CD4-positive, alpha-beta T cell (primary cell): ENCODE measurements at regions not wholly inside any gene's neighbourhood (a gene's known extent, or its start where the extent isn't known, plus 50 kb on each side); places are given as distances from the start of the nearest gene placed in this dataset.
"Not testable (repeated sequence)": the region's sequence is repeated elsewhere in the genome, so short reads cannot be mapped to it uniquely, and the experiment has no call there.

Experiments used
- ATAC-seq: fragments of 200-7000 bp; cut with Tn5 transposase; one replicate; pipeline ENCODE4 v1.10.0; 2022; ENCODE audit warnings: mild to moderate bottlenecking; ENCODE audit not compliant: poor library complexity
- CTCF ChIA-PET: fragments of 350-600 bp; sonication (Branson Sonifier 250); formaldehyde crosslinking; loops from one replicate; lab custom pipeline; 2021; ENCODE audit warnings: antibody characterized with exemption, inconsistent platforms; lab: Charles Lee
- POLR2A ChIA-PET: fragments of 350-600 bp; sonication (Branson Sonifier 250); formaldehyde crosslinking; loops from one replicate; lab custom pipeline; 2021; ENCODE audit warnings: antibody characterized with exemption, inconsistent platforms; lab: Charles Lee
- DNase-seq, 14 experiments: peaks; one replicate each; pipeline ENCODE4 v3.0.0-alpha.2; 2013 to 2020; ENCODE audit warnings: mixed read lengths in 2 of 14
- H3K27ac ChIP-seq, 2 donors: one replicate each; pipeline versions ENCODE4 v1.5.1 to v1.7.0; 2013; ENCODE audit warnings: low read length in 2 of 2, low read depth in 1 of 2, mild to moderate bottlenecking in 1 of 2
- H3K27me3 ChIP-seq, 2 experiments: 1 replicate in 1 of 2; 2 replicates in 1 of 2; pipeline versions ENCODE4 v1.6.1 to v1.7.0; 2013; ENCODE audit warnings: low read length in 2 of 2, control low read depth in 1 of 2, mild to moderate bottlenecking in 1 of 2, moderate library complexity in 1 of 2; ENCODE audit not compliant: insufficient read depth in 2 of 2, control insufficient read depth in 1 of 2
- H3K36me3 ChIP-seq: one replicate; pipeline ENCODE4 v1.6.1; 2013; ENCODE audit warnings: low read length, control low read depth; ENCODE audit not compliant: insufficient read depth
- H3K4me1 ChIP-seq: one replicate; pipeline ENCODE4 v1.6.1; 2013; ENCODE audit warnings: low read length, control low read depth; ENCODE audit not compliant: insufficient read depth
- H3K4me3 ChIP-seq: one replicate; pipeline ENCODE4 v1.5.1; 2013; ENCODE audit warnings: mild to moderate bottlenecking, low read length, moderate library complexity
- H3K9me3 ChIP-seq, 2 experiments: 1 replicate in 1 of 2; 2 replicates in 1 of 2; pipeline versions ENCODE4 v1.6.1 to v1.7.0; 2013; ENCODE audit warnings: low read length in 2 of 2, mild to moderate bottlenecking in 2 of 2, control low read depth in 1 of 2, moderate library complexity in 1 of 2; ENCODE audit not compliant: control insufficient read depth in 1 of 2, insufficient read depth in 1 of 2
- H3K27ac Mint-ChIP-seq: one replicate; pipeline ENCODE4 v1.8.0; 2020; ENCODE audit warnings: mixed read lengths
- H3K27me3 Mint-ChIP-seq: one replicate; pipeline ENCODE4 v1.8.0; 2021; ENCODE audit warnings: mixed read lengths
- H3K36me3 Mint-ChIP-seq: one replicate; pipeline ENCODE4 v1.8.0; 2021; ENCODE audit warnings: low read depth, mixed read lengths
- H3K4me1 Mint-ChIP-seq: one replicate; pipeline ENCODE4 v1.8.0; 2021; ENCODE audit warnings: low read depth, mixed read lengths
- H3K4me3 Mint-ChIP-seq: one replicate; pipeline ENCODE4 v1.8.0; 2020; ENCODE audit warnings: mild to moderate bottlenecking, mixed read lengths
- H3K9me3 Mint-ChIP-seq: one replicate; pipeline ENCODE4 v1.8.0; 2020; ENCODE audit warnings: mixed read lengths
- intact Hi-C, 2 experiments: fragments of 100-400 bp; cut with DNase I in 1 of 2; cut with micrococcal nuclease in 1 of 2; formaldehyde crosslinking; loops; one replicate each; pipeline versions ENCODE4 v1.15.1 to v1.9.0; 2023 to 2025; cut with DNase I, micrococcal nuclease
- TF ChIP-seq, protein P1 (sequence below): fragments of 200-600 bp; IDR thresholded peaks from one replicate; pipeline ENCODE4 v1.8.0; 2022; ENCODE audit warnings: antibody characterized with exemption, mild to moderate bottlenecking

DNA sequence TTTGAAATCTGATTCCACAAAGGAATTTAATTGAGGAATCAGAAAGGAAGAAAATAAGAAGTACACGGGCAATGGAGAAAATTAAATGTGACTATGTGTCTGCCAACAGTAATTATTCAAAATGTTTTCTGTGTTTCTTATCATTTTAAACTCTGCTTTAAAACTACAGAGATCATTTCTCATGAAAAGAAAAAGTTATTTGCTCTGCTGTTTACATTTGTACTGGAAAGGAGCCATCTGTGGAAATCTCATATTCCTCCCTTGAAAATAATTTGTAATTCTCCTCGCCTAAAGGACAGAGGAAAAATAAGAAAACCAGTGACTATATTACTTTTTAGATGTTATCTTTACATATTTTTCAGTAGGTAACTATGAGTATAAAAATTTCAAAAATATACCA lies 181.9 kb upstream of the MEIS1 start:
- DNase-seq = no peak
- Histone ChIP-seq H3K4me1 (no peaks in the 10 kb centered on the region), H3K27me3 (no peaks in the 10 kb centered on the region), H3K36me3 (no peaks in the 10 kb centered on the region), H3K27ac (no peak overlapping the region), H3K9me3 (no peaks in the 10 kb centered on the region), H3K4me3 (no peak overlapping the region)
- Mint-ChIP-seq H3K4me3 (no peak overlapping the region), H3K4me1 (no peaks in the 10 kb centered on the region), H3K36me3 (no peaks in the 10 kb centered on the region), H3K27ac (no peak overlapping the region), H3K27me3 (no peaks in the 10 kb centered on the region), H3K9me3 (no peaks in the 10 kb centered on the region)
- intact Hi-C loops = no loop called here
- POLR2A ChIA-PET = no interaction called here
- TF ChIP-seq, protein P1, sequence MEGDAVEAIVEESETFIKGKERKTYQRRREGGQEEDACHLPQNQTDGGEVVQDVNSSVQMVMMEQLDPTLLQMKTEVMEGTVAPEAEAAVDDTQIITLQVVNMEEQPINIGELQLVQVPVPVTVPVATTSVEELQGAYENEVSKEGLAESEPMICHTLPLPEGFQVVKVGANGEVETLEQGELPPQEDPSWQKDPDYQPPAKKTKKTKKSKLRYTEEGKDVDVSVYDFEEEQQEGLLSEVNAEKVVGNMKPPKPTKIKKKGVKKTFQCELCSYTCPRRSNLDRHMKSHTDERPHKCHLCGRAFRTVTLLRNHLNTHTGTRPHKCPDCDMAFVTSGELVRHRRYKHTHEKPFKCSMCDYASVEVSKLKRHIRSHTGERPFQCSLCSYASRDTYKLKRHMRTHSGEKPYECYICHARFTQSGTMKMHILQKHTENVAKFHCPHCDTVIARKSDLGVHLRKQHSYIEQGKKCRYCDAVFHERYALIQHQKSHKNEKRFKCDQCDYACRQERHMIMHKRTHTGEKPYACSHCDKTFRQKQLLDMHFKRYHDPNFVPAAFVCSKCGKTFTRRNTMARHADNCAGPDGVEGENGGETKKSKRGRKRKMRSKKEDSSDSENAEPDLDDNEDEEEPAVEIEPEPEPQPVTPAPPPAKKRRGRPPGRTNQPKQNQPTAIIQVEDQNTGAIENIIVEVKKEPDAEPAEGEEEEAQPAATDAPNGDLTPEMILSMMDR = no peak
- no peak for ATAC-seq
- CTCF ChIA-PET = no interaction called here

DNA sequence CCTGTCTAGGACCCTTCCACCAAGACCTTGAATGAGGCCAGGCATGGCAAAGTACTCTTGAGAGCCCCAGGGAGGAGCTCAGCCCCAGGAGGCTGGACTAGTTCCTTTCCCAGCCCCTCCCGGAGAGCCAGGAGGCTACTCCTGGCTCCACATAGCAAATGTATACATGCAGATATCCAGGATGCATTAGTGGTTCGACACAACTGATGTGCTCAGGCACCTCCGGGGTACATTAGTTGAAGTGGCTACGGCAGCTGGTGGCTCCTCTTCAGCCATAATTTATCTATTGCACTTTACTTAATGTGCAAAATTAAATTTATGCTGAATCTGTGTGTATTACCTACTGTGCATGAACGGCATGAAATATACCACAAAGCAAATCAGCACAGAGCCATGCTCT lies 182.8 kb upstream of the MEIS1 start:
- Histone ChIP-seq H3K4me1 (no peaks in the 10 kb centered on the region), H3K27ac (no peak overlapping the region), H3K27me3 (no peaks in the 10 kb centered on the region), H3K36me3 (no peaks in the 10 kb centered on the region), H3K9me3 (no peaks in the 10 kb centered on the region), H3K4me3 (no peak overlapping the region)
- DNase-seq = no peak
- Mint-ChIP-seq H3K27me3 (no peaks in the 10 kb centered on the region), H3K4me3 (no peak overlapping the region), H3K4me1 (no peaks in the 10 kb centered on the region), H3K36me3 (no peaks in the 10 kb centered on the region), H3K27ac (no peak overlapping the region), H3K9me3 (no peaks in the 10 kb centered on the region)
- no peak for ATAC-seq
- intact Hi-C loops = no loop called here
- ChIA-PET POLR2A (no interaction called here), CTCF (no interaction called here)
- TF ChIP-seq, protein P1 = no peak

DNA sequence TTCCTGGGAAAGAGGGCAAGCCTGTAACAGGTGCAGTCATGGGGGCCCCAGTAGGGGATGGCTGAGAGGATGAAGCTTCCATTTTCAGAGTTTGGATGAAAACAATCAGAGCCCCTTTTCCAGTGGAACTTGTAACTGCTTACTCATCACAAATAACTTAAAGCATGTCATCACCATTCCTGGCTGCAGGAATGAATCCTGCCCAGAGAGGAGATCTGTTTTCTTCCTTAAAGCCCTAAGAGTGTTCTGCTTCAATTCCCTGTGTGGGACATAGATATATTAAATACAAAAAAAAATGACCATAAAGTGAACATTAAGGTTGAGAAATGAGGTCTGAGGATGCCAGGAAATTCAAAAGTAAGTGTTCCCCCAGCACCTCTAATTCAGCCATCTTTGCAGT lies 183.4 kb upstream of the MEIS1 start:
- no peaks in the 10 kb centered on the region for H3K36me3 ChIP-seq
- ATAC-seq (no peak), DNase-seq (no peak)
- ChIA-PET POLR2A (no interaction called here), CTCF (no interaction called here)
- Mint-ChIP-seq H3K27me3 (no peaks in the 10 kb centered on the region), H3K9me3 (no peaks in the 10 kb centered on the region), H3K4me1 (no peaks in the 10 kb centered on the region), H3K36me3 (no peaks in the 10 kb centered on the region), H3K27ac (no peak overlapping the region), H3K4me3 (no peak overlapping the region)
- H3K27ac ChIP-seq = no peak overlapping the region
- H3K4me3 ChIP-seq = no peak overlapping the region
- intact Hi-C loops = no loop called here
- H3K9me3 ChIP-seq = no peaks in the 10 kb centered on the region
- H3K4me1 ChIP-seq = no peaks in the 10 kb centered on the region
- TF ChIP-seq, protein P1 = no peak
- H3K27me3 ChIP-seq = no peaks in the 10 kb centered on the region

DNA sequence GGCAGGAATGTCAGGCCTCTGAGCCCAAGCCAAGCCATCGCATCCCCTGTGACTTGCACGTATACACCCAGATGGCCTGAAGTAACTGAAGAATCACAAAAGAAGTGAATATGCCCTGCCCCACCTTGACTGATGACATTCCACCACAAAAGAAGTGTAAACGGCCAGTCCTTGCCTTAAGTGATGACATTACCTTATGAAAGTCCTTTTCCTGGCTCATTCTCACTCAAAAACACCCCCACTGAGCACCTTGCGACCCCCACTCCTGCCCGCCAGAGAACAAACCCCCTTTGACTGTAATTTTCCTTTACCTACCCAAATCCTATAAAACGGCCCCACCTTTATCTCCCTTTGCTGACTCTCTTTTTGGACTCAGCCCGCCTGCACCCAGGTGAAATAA lies 185.8 kb upstream of the MEIS1 start:
- H3K4me3 Mint-ChIP-seq, H3K4me3 ChIP-seq, DNase-seq, H3K36me3 Mint-ChIP-seq, H3K27ac Mint-ChIP-seq, H3K9me3 Mint-ChIP-seq, CTCF ChIA-PET, intact Hi-C loops, POLR2A ChIA-PET, H3K36me3 ChIP-seq, H3K27me3 Mint-ChIP-seq, H3K27ac ChIP-seq, H3K4me1 ChIP-seq, H3K27me3 ChIP-seq, H3K4me1 Mint-ChIP-seq, ATAC-seq, H3K9me3 ChIP-seq: not testable (repeated sequence)

DNA sequence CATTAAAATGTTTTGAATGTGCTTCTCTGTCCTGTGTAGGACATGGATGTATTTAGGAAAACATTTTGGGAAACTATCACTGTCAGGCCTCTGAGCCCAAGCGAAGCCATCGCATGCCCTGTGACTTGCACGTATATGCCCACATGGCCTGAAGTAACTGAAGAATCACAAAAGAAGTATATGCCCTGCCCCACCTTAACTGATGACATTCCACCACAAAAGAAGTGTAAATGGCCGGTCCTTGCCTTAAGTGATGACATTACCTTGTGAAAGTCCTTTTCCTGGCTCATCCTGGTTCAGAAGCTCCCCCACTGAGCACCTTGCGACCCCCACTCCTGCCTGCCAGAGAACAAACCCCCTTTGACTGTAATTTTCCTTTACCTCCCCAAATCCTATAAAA lies 191.1 kb upstream of the MEIS1 start:
- H3K9me3 ChIP-seq, H3K36me3 ChIP-seq, CTCF ChIA-PET, H3K27me3 Mint-ChIP-seq, H3K27ac ChIP-seq, H3K4me3 ChIP-seq, H3K9me3 Mint-ChIP-seq, H3K4me1 ChIP-seq, ATAC-seq, H3K27ac Mint-ChIP-seq, H3K36me3 Mint-ChIP-seq, H3K4me3 Mint-ChIP-seq, H3K4me1 Mint-ChIP-seq, DNase-seq, H3K27me3 ChIP-seq, POLR2A ChIA-PET, intact Hi-C loops: not testable (repeated sequence)
